ENCODE measurements at regions not wholly inside any gene's neighbourhood (a gene's known extent, or its start where the extent isn't known, plus 50 kb on each side); places are given as distances from the start of the nearest gene placed in this dataset.

DNA sequence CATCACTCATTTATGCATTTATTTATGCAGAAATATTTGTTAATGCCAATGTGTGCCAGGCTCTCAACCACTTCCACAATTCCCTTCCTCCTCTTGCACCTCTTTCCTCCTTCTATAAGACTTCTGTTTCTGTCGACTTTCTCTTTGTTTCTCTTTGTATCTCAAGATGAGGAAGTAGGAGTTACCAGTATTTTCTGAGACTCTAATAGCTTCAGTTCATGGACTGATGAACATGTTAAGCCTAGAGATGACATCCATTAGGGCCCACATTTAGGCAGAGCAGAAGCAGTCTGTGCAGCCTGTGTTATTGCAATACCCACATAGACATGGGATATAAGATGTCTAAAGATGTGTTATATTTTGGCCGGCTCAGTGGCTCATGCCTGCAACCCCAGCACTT, 241.8 kb upstream of the SMIM31 start:
- TF ChIP-seq POLR2A (IDR thresholded peaks at IDR 0.05; ENCODE audit: low read length) (no peak), GATA1 (IDR thresholded peaks at IDR 0.05; ENCODE audit: low read depth, low read length) (no peak)

All from erythroblast (primary cell).